ENCODE measurements at regions not wholly inside any gene's neighbourhood (a gene's known extent, or its start where the extent isn't known, plus 50 kb on each side); places are given as distances from the start of the nearest gene placed in this dataset.

GRCh38 chr4:160353548-160353947 is 1250.7 kb downstream of the RAPGEF2 start:
- TF ChIP-seq CTCF (optimal IDR thresholded peaks at IDR 0.05 in 1 of 3, IDR thresholded peaks at IDR 0.05 in 1 of 3, conservative IDR thresholded peaks at IDR 0.05 in 1 of 3; ENCODE audit: extremely low read depth in 1 of 3, insufficient read depth in 2 of 3, low read length in 3 of 3) (no peak), EZH2 (IDR thresholded peaks at IDR 0.05; ENCODE audit: low read length) (no peak)
- no peaks in the 10 kb centered on the region for H3K9me1 ChIP-seq (ENCODE audit: control insufficient read depth, extremely low read depth, insufficient read depth, low read length)
- no peak overlapping the region for H3K4me3 ChIP-seq (ENCODE audit: control insufficient read depth in 2 of 3, extremely low read depth in 1 of 3, insufficient read depth in 2 of 3, low read depth in 1 of 3, low read length in 3 of 3)
- H3K36me3 ChIP-seq (ENCODE audit: control insufficient read depth in 2 of 2, extremely low read depth in 1 of 2, insufficient read depth in 2 of 2, low read length in 2 of 2) = no peaks in the 10 kb centered on the region
- no peaks in the 10 kb centered on the region for H3K27me3 ChIP-seq (ENCODE audit: control insufficient read depth, extremely low read depth, insufficient read depth, low read length)
- no peak overlapping the region for H3K27ac ChIP-seq (ENCODE audit: control insufficient read depth, insufficient read depth, low read length)
- no peak overlapping the region for H3K4me2 ChIP-seq (ENCODE audit: control insufficient read depth, extremely low read depth, insufficient read depth, low read depth, low read length)
- no peaks in the 10 kb centered on the region for H3K4me1 ChIP-seq (ENCODE audit: control insufficient read depth, extremely low read depth, insufficient read depth, low read length)
- DNase-seq (ENCODE audit: low read depth, low spot score) (no peak), FAIRE-seq (no peak)
- no peak overlapping the region for H2AFZ ChIP-seq (ENCODE audit: control insufficient read depth, low read length)
- H3K79me2 ChIP-seq (ENCODE audit: control insufficient read depth, insufficient read depth, low read length) = no peaks in the 10 kb centered on the region
- dilution Hi-C loops (cut with MboI; ENCODE audit: extremely low pct_ligation_motif_present, low sequenced_read_pairs) = no loop called here
- no peak overlapping the region for H3K9ac ChIP-seq (ENCODE audit: control insufficient read depth, extremely low read depth, insufficient read depth, low read length)
- no peaks in the 10 kb centered on the region for H4K20me1 ChIP-seq (ENCODE audit: control insufficient read depth, extremely low read depth, insufficient read depth, low read length)
- H3K9me3 ChIP-seq (ENCODE audit: control insufficient read depth, low read depth, low read length) = no peaks in the 10 kb centered on the region

- DNase-seq (ENCODE audit: low read depth, low spot score) (no peak), FAIRE-seq (no peak)
- H3K27me3 ChIP-seq (ENCODE audit: control insufficient read depth, extremely low read depth, insufficient read depth, low read length) = no peaks in the 10 kb centered on the region
- H2AFZ ChIP-seq (ENCODE audit: control insufficient read depth, low read length) = no peak overlapping the region
- no peak overlapping the region for H3K4me2 ChIP-seq (ENCODE audit: control insufficient read depth, extremely low read depth, insufficient read depth, low read depth, low read length)
- H3K9me1 ChIP-seq (ENCODE audit: control insufficient read depth, extremely low read depth, insufficient read depth, low read length) = no peaks in the 10 kb centered on the region
- no peaks in the 10 kb centered on the region for H3K4me1 ChIP-seq (ENCODE audit: control insufficient read depth, extremely low read depth, insufficient read depth, low read length)
- H4K20me1 ChIP-seq (ENCODE audit: control insufficient read depth, extremely low read depth, insufficient read depth, low read length) = no peaks in the 10 kb centered on the region
- no peak overlapping the region for H3K4me3 ChIP-seq (ENCODE audit: control insufficient read depth in 2 of 3, extremely low read depth in 1 of 3, insufficient read depth in 2 of 3, low read depth in 1 of 3, low read length in 3 of 3)
- no peak overlapping the region for H3K9ac ChIP-seq (ENCODE audit: control insufficient read depth, extremely low read depth, insufficient read depth, low read length)
- no peak for TF ChIP-seq CTCF (optimal IDR thresholded peaks at IDR 0.05 in 1 of 3, IDR thresholded peaks at IDR 0.05 in 1 of 3, conservative IDR thresholded peaks at IDR 0.05 in 1 of 3; ENCODE audit: extremely low read depth in 1 of 3, insufficient read depth in 2 of 3, low read length in 3 of 3)
- TF ChIP-seq EZH2 (IDR thresholded peaks at IDR 0.05; ENCODE audit: low read length) = no peak
- no peak overlapping the region for H3K27ac ChIP-seq (ENCODE audit: control insufficient read depth, insufficient read depth, low read length)
- dilution Hi-C loops (cut with MboI; ENCODE audit: extremely low pct_ligation_motif_present, low sequenced_read_pairs) = no loop called here
- no peaks in the 10 kb centered on the region for H3K9me3 ChIP-seq (ENCODE audit: control insufficient read depth, low read depth, low read length)
- no peaks in the 10 kb centered on the region for H3K36me3 ChIP-seq (ENCODE audit: control insufficient read depth in 2 of 2, extremely low read depth in 1 of 2, insufficient read depth in 2 of 2, low read length in 2 of 2)
- no peaks in the 10 kb centered on the region for H3K79me2 ChIP-seq (ENCODE audit: control insufficient read depth, insufficient read depth, low read length)
These were observed 1259.6 kb downstream of the RAPGEF2 start for GRCh38 chr4:160362478-160362877.

Measured in keratinocyte (primary cell).